Stimulated activated CD4-positive, alpha-beta T cell treated with anti-CD3 and anti-CD28 coated beads, Interleukin-2, amount 100 ng/mL, for 48 hours (primary cell): ENCODE measurements at regions not wholly inside any gene's neighbourhood (a gene's known extent, or its start where the extent isn't known, plus 50 kb on each side); places are given as distances from the start of the nearest gene placed in this dataset.

Experiments used
- DNase-seq, 2 donors: peaks; one replicate each; pipeline ENCODE4 v3.0.0-alpha.2; 2020

DNA sequence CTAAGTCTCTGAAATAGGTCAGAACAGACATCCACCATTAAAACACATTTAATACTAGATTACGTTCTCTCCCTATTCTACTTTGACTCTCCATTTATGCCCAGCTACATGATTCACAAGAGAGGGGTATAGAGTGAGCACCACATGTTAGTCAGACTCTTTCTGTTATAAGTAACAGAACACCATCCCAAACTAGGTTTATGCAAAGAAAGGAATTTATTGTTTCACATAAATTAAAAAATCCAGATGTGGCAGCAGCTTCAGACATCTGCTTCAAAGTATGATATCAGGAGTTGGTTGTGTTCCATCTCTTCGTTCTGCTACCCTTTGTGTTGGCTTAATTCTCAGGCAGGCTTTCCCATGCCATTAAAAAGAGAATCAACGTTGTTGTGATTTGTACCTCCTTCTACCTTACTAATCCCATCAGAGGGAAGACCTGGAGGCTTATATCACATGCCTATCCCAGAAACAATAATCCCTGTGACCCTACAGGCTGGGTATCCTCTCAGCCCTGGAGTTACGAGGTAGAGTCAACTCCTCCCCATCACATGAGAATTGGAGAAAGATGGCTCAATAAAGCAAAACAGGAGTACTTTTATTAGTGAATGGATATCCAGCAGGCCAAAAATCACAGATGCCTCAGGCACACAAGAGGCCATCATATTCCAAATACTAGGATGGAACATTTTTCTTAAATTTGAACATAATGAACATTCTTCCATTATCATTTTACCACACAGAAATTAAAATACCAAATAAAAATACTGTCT, 163.2 kb downstream of the SLC7A11 start:
- no peak for DNase-seq

DNA sequence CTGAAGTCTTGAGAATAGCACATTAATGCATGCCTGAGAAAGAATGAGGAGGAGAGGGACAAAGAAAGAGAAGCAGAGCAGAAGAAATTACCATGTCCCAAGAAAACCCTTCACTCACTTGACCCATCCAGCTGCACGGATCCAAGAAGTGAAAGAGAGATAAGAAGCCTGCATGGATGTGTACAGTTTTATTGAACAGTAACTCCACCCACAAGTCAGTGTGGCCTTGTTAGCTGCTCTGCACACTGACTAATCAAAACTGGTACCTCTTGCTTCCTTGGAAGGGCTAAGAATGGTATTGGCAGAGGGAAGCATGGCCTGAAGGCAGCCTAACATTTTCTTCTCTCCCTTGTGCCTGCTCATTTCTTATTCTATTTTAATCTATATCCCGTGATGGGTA, 163.9 kb downstream of the SLC7A11 start:
- no peak for DNase-seq

DNA sequence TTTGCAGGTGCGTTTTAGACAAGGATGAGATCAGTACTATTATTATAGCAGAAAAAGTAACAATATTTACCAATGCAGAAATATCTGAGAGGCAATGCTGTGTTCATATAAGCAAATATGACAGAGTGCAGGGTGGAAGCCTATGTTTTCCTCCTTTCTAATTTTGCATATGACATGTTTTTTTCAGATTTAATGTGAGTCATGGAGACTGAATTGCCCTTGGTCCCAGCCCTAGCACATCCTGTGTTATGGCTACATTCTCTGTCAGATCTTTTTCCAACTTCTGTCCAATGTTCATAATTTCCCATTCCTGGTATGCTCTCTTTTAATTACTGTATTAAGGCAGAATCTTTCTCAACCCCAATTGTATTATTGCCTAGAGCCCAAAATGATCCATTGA, 165.6 kb downstream of the SLC7A11 start:
- DNase-seq = no peak

DNA sequence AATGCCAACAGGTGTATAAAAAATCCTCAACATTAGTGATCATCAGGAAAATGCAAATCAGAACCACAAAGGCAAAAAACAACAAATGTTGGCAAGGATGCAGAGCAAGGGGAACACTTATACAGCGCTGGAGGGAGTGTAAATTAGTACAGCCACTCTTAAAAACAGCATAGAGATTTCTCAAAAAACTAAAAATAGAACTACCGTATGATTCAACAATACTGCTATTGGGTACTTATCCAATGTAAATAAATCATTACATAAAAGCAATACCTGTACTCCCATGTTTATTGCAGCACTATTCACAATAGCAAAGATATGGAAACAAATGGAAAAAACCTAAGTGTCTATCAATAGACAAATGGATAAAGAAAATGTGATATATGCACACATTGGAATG, 171.3 kb downstream of the SLC7A11 start:
- no peak for DNase-seq

DNA sequence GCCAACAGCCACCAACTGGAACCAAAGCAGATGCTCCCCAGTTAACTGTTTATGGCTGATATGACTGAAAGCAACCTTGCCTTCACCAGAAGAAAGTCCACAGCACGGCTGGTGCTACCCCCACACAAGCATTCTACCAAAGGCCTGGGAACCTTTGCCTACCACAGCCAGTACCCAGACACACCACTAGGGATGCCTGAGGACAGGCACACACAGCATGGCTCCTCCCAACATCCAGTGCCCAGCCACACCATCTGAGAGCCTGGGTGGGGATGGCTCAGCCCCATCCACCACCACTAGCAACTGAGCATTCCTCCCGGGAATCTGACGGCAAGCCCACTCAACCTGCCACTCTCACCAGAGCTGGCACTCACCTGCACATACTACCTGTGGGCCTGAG, 178.6 kb downstream of the SLC7A11 start:
- no peak for DNase-seq

DNA sequence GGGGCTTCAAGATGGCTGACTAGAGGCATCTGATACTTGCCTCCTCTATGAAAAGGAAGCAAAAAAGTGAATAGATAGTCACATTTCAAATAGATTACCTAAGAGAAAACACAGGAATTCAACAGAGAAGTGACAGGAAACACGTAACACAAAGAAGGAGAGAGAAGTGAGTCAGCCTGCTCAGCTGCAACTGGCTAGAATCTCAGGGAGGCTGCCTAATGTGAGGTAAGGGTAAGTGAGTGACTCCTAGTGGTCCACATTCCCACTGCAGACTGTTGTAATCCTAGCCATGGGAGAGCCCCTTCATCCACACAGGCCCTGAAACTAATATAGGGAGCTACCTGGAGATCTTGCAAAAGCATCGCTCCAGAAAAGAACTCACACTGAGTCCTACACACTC, 179.2 kb downstream of the SLC7A11 start:
- no peak for DNase-seq

DNA sequence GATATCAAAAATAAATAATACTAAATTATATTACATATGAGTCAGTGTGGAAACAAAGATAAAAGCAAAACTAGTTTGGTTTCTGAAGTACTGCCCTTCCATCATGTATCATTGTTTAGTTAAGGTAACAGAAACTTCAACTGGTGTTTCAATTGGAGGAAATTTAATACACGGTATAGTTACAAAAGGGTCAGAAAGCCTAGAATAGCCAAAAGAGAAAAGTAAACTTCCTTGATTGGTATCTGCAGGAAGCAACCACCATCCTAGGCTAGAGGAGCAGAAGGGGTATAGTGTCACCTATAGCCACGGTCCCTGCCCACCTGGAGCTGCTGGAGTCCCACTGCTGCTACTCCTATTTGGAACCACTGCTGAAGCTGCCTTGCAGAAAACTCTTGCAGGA, 185.6 kb downstream of the SLC7A11 start:
- DNase-seq = no peak

DNA sequence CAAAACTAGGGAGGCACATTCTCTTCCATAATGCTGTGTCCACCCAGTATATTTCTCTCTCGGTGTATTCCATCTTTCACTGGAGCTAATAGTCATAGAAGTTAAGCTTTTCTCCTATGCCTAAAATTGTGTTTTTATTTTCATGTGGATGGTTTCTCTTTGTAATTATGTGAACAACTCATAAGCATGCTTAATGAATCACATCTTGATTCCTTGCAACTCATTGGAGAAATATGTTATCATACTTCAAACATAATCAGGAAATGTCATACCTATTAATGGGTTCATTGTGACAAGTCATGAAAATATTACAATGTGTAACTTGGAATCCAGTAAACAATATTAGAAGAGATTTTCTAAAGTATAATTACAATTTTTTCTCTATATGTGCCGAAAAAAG, 186.3 kb downstream of the SLC7A11 start:
- no peak for DNase-seq

DNA sequence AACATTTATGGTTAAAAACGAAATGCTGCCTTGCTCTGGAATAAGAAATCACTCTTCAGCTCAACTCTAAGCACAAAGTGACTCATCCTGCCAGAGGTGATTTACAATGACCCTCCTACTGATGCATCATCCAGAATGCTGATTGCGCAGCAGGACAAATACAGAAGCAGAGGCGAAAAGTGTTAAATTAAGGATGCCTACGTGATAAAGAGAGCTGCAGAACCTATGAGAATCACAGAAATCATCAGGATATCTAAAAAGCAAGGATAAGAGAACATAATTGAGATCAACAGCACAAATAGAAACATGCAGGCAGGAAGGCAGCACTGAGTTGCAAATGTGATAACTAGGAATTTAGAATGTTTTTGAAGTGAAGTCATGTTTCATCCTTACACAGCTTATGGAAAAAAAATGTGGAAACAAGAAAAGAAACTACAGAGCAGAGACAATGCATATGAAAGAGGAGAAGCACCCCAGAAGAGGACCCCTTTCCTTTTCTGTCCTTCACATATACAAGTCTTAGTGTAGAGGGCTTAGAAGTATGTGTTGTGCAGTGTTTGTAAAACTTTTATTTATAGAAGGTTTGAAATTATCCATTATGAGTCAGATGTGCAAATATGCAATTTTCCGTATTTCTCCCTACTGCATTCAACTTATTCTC, 188.4 kb downstream of the SLC7A11 start:
- DNase-seq = no peak

DNA sequence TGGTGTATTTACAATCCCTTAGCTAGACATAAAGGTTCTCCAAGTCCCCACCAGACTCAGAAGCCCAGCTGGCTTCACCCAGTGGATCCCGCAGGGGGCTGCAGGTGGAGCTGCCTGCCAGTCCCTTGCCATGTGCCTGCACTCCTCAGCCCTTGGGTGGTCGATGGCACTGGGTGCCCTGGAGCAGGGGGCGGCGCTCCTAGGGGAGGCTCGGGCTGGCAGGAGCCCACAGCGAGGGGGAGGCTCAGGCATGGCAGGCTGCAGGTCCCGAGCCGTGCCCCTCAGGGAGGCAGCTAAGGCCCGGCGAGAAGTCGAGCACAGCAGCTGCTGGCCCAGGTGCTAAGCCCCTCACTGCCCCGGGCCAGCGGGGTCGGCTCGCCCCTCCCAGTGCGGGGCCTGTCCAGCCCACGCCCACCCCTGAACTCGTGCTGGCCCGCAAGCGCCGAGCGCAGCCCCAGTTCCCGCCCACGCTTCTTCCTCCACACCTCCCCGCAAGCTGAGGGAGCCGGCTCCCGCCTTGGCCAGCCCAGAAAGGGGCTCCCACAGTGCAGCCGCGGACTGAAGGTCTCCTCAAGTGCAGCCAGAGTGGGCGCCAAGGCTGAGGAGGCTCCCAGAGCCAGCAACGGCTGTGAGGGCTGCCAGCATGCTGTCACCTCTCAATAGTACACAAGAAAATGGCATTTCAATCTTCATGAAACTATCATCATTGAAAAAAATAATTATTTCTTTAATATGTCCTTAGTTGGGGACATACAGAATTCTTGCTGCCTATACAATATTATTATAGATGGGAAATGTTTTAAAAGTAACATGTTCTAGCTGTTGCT, 189.1 kb downstream of the SLC7A11 start:
- DNase-seq = no peak

DNA sequence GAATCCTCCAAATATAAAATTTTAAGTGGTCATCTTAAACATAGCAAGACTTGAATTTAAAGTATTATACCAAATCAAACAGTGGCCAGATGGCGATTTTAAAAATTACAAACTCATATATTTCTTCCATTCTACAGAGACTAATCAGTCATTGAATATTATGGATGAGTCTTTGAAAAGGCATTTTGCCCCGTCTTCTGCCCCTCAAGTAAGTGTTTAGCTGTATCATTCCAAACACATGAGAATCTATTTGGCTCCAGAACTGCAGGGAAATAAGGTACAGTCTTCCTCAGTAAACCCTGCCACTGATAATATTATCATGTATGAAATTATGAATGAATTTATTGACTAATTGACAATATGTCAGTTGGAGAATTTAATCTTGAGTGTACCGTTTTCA, 191.0 kb downstream of the SLC7A11 start:
- DNase-seq = no peak

DNA sequence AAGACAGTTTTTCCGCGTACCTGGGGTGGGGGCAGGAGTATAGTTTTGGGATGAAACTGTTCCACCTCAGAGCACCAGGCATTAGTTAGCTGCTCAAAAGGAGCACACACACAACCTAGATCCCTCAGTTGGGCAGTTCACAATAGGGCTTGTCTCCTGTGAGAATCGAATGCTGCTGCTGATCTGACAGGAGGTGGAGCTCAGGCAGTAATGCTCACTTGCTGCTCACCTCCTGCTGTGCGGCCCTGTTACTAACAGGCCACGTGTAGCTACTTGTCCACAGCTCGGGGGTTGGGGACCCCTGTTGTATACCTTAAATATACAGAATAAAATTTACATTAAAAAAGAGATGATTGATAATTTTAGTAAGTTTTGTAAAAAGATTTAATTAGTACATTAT, 191.5 kb downstream of the SLC7A11 start:
- no peak for DNase-seq

DNA sequence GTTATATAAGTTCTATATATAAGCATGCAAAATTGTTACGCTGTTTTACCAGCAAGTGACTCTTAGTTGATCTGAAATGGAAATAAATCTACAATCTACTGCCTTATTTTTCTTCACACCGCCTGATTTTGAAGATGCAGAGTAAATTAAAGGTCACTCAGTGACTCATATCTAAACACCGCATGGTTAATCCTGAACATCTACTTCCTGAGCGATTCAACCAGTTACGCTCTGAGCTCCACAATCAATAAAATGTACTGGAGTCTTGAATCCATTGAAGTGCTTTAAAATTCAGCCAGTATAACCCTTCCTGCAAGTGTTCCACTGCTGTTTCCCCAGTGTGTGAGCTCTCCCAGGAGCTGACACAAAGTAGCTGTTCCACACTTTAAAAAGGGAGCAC, 192.8 kb downstream of the SLC7A11 start:
- no peak for DNase-seq

DNA sequence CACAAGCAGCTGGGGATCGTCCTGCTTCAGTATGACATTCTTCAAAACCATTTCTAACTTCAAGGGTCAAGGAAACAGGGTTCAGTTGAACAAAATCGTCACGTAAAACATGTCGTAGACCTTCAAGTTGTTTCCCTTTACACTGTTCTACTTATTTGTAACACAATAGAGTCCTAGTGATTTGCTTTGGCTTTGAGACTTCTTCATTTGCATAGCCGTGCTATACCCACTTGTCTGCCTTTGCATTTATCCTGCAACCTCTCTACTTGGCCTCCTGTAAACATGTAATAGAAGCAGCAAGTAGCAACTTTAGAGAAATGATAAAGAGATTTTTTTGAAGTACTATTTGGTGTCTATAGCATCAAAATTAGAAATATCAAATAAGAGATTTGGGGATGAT, 194.9 kb downstream of the SLC7A11 start:
- no peak for DNase-seq

DNA sequence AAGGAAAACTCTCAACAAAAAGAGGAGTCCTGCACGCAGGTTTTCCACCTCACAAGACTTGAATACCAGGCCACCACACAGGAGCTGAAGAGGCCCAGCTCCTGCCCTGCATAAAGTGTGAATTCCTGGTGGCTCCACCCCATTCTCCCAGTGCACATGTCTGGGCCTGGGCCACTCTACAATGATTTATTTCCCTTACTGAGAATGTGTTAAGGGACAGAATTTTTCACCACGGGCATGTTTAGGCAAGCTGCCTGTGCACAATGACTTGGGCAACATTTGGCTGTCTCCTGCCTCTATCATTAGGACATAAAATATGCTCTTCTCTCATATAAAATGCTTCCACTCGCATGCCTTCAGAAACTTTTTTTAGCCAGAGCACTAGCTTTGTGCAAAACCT, 197.1 kb downstream of the SLC7A11 start:
- no peak for DNase-seq

DNA sequence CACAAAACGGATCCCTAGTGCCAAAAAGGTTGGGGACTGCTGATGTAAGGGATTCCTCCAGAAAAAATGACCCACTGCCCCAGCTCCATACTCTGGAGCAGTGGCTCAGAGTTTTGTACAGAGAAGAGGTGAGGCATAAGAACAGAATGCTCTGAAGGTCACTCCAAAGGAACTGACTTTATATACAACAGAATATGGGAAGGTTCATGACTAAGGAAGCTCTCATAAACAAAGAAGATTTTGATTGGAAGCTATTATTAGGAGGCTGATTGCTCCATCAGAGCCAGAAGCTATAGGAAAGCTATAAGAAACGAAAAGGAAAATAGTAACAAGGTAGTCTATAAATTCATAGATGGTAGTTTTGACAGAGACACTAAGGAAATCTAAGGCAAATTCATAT, 203.1 kb downstream of the SLC7A11 start:
- no peak for DNase-seq

DNA sequence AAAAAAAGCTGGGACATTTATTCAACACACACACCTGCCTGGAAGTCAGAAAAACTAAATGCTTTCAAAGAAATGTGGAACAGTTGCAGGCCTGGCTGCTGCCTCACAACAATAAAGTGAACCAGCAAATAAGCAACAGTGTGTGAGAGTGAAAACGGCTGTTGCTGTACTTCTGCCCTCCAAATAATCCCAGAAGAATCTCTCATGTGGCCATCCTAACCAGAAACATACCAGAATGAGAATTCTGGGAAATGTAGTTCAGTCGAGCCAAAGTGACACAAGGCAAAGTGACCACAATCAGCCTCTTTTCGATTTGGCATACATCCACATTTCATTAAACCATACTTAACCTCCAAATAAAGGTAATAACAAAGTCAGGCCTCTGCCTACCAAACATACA, 204.5 kb downstream of the SLC7A11 start:
- no peak for DNase-seq

DNA sequence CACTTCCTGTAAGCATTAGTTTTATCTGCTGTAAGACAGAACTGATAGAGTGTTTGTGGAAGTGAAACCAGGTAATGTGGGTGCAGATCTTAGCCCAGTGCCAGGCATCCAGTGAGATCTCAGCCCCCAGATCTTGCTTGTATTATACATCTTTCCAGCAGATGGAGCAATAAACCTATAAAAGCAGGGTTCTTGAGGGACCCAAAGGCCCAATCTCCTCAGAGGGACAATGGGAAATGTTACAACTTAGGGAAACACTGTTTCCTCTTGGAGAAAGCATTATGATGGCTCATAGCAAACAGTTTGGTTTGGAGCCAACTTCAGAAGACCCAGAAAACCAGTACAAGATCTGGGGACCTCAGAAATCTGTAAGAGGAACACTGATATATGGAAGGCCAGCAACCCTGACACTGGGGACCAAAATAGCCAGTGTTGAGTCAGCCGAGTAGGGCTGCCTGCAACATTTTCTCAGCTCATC, 206.3 kb downstream of the SLC7A11 start:
- DNase-seq = no peak

DNA sequence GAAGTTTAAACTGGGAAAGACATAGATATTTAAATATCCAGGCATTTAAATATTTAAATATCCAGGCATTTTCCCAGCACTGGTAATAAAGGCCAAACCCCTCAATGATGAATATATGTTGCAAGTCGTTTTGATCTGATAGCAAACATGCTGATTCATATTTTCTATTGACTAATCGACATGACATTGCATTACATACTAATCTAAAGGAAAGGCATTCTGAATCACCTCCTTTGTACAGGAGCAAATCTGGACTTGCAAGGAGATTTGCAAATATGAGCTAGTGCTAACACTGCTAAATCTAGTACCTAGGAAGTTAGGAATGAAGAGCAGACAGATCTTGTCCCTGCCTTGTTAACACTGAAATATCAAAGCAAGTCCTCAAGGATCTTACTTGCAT, 207.3 kb downstream of the SLC7A11 start:
- DNase-seq = no peak

DNA sequence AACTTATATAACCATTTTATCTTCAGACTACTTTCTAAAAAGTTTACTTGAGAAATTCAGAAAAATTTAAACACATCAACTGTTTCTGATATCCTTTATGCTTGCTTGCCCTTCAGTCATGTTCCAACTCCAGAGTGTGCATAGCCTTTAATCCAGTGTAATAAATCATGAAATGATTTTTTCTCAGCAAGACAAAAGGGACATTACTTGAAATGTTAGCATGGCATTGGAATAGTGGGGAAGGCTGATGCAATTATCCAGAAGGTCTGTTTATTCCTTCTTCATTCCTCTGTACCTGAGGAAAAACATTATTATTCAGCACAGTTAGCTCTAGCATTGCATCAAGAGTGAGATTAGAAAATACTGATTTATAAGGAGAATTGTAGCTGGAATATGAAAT, 209.9 kb downstream of the SLC7A11 start:
- no peak for DNase-seq

DNA sequence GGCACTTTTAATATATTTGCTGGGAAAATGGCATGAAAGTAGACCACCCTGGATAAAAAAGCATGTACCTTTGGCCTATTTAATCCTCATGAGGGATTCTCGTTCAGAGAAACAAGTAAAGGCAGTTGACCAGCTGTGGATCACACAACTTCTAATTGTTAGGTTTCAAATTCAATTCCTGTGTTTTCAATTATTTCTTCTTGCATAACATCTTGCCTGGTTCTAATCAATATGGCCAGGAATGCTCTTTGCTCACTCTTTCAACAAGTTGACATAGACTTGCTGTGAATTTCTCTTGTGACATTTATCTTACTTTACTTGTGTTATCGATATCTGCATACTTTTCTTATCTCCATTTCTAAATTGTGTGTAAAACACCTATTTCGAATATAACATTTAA, 211.8 kb downstream of the SLC7A11 start:
- DNase-seq = no peak

DNA sequence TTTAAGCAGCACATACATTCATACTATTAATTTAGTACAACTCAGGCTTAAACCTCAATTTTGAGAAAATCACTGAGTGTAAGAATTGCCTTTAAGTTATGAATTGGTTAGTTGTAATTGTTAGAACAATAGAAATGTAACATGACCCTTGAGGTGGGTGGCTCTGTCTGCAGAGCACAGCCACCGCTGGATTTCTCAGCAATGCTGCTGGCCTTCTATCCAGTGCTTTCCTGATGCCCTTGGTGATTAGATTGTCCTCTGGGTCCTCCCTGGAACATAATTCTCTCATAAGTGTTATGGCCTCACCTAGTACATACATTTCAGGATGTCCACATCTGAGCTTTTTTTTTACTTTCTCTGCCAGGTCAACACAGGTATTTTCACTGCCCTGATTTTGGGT, 213.2 kb downstream of the SLC7A11 start:
- DNase-seq = no peak

DNA sequence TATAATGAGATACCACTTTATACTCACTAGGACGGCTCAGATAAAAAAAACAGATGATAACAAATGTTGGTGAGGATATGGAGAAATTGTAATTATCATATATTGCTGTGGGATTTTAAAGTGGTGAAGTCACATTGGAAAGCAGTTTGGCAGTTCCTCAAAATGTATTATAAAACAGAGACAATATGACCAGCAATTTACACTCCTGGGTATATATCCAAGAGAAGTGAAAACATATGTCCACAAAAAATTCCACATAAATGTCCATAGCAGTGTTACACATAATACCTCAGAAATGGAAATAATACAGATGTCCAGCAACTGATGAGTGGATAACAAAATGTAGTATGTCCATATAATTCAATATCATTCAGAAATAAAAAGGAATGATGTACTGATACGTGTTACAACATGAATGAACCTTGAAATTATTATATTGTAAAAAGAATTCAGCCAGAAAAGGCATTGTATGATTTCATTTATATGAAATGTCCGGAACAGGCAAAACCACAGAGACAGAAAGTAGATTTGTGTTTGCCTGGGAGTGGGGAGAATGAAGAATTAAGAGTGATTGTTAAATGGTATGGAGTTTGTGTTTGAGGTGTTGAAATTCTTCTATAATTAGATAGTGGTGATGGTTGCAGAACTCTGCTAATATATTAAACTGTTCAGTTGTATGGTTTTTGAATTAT, 220.9 kb downstream of the SLC7A11 start:
- no peak for DNase-seq
